SKM-1 treated with dmso at 0.1 percent for 144 hours (cell line): ENCODE measurements at regions not wholly inside any gene's neighbourhood (a gene's known extent, or its start where the extent isn't known, plus 50 kb on each side); places are given as distances from the start of the nearest gene placed in this dataset.
"Not testable (repeated sequence)": the region's sequence is repeated elsewhere in the genome, so short reads cannot be mapped to it uniquely, and the experiment has no call there.

Source experiments
- DNase-seq: peaks from one replicate; lab custom pipeline; 2025; ENCODE audit not compliant: unreplicated experiment; lab: John Stamatoyannopoulos, UW

DNA sequence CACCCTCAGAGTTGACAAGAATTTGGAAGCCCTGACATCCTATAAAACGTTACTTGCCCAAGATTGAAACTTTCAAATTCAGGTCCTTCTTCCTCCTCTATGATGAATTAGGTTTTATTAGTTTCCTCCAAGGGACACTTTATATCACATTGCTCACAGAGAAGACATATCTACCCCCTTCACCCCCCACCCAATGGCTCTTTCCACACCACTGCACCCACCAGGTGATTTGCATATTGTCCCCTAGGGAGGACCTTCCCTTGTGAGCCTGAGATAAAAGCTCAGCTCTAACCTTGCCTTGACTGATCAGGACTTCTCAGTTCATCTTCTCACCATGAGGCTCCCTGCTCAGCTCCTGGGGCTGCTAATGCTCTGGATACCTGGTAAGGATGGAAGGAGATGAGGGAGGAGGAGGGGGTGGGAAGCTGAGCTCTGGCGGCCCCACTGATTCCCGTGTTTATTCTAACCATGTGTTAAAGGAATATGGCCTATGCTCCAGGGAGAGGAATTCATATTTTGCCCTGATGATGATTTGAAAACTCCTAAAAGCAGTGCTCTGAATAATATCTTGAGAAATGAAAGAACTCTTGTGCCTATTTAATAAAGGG is 1255.8 kb downstream of the RPIA start:
- DNase-seq, result not testable (repeated sequence)

GRCh38 chr2:89948102-89948501 is 1256.6 kb downstream of the RPIA start:
- not testable (repeated sequence) for DNase-seq

- DNase-seq, result not testable (repeated sequence)
Measured at GRCh38 chr2:89950807-89951206, 1259.3 kb downstream of the RPIA start.

DNA sequence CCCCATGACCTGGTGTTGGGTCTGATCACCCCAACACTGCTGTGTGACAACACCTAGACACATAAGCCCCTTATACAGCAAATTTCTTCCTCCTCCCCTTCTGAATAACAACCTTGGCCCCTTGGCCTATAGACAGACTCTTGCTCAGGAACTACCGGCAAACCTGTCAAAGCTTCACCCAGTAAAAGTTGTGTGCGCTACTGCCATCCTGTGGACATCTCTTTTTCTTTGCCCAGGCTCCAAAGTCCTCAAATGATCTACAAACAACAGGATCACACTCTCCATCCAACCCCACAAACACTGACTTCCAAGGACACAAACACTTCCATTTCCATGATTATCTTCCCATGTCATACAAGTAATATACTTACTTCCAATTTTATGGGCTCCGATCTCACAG is 1265.8 kb downstream of the RPIA start:
- DNase-seq, result not testable (repeated sequence)

DNA sequence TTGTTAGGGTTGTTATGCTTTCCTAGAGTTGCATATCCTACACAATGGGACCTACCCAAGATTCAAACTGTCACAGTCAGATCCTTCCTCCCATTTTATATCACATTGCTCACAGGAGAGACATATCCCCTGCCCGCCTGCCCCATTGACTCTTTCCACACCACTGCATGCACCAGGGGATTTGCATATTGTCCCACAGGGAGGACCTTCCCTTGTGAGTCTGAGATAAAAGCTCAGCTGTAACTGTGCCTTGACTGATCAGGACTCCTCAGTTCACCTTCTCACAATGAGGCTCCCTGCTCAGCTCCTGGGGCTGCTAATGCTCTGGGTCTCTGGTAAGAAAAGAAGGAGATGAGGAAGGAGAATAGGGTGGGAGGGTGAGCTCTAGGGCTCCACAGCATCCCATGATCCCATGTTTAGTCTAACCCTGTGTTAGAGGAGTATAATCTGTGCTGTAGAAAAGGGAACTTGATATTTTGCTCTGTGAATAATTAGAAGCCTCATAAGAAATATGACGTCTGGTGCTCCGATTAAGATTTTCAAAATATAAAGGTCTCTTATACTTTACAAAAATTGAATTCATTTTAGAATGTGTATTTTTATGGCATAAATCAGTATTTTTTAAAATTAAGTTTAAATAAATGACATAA is 1268.4 kb downstream of the RPIA start:
- not testable (repeated sequence) for DNase-seq

GRCh38 chr2:89960570-89960969 is 1269.1 kb downstream of the RPIA start:
- not testable (repeated sequence) for DNase-seq

GRCh38 chr2:89968567-89968966 is 1277.1 kb downstream of the RPIA start:
- DNase-seq, result not testable (repeated sequence)

DNA sequence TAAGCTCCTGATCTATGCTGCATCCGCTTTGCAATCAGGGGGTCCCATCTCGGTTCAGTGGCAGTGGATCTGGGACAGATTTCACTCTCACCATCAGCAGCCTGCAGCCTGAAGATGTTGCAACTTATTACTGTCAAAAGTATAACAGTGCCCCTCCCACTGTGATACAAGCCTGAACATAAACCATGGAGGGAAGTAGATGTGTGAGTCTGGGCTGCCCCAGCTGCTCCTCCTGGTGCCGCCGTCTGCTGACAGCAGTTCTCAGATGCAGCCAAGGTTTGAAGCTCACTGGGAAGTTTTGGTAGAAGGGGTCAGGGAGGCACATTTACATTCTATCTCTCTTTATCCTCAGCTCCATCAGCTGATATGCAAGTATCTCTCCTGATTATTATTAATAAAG is 1277.7 kb downstream of the RPIA start:
- not testable (repeated sequence) for DNase-seq

GRCh38 chr2:89973849-89974248 is 1282.4 kb downstream of the RPIA start:
- not testable (repeated sequence) for DNase-seq

DNA sequence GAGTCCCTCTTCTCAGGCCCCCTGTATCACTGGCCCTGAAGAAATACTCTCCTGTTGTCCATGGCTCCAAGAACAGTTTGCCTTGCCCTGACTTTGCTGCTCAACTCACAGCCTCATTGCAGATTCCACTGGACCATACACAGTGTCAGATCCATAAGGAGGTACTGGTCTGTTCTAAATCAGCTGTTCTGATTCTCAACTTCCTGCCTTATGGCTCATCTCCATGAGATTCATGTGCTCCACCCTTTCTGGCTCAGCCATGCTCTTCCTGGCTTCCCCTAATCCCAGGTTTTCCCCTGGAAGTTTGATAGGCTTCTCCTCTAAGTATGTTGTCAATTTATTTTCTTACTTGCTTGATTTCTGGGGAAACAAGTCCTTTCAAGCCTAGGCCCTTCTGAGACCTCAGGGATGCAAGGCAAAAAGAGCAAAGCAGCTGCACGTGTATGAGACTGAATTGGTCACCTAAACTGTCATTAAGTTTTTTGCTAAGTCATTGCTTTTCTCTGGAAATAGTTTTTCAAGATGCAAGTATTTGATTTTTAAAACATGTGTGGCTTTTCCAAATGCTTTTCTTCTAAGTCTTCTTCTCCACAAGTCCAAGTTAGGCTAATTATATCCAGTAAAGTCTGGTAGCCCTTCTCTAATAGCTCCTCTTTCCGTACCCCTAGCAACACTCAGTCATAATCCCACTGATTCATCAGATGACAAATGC is 1288.5 kb downstream of the RPIA start:
- DNase-seq, result not testable (repeated sequence)

- not testable (repeated sequence) for DNase-seq
Measured at GRCh38 chr2:89982246-89982645, 1290.8 kb downstream of the RPIA start.

DNA sequence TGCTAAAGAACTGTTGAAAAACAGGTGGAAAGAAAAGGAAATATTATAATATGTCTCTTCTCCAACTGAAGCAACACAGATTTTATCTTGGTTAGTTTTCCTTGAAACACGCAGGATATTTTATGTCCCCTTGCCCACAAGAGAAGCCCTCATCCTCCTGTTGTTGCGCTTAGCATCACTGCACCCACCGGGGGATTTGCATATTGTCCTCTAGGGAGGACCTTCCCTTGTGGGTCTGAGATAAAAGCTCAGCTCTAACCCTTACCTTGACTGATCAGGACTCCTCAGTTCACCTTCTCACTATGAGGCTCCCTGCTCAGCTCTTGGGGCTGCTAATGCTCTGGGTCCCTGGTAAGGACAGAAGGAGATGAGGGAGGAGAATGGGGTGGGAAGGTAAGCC is 1294.2 kb downstream of the RPIA start:
- not testable (repeated sequence) for DNase-seq

GRCh38 chr2:89986532-89986931 is 1295.1 kb downstream of the RPIA start:
- not testable (repeated sequence) for DNase-seq

DNA sequence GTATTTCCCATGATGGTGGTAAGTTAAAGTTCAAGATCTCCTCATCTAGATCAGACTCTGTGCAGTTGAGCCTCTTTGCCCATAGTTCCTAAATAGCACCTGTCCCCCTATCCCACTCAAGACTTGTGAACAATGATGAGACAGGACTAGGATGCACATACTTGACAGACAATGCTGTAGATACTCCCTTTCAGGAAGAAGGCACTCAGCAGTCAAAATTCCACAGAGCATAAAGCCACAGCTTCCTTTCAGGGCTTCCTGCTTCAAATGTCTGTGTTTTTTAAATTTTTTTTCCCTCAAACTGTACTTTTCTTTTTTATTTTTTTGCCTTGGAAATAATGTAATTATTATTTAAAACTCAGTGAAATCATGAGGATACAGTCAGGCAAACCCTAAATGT is 1305.3 kb downstream of the RPIA start:
- DNase-seq, result not testable (repeated sequence)

GRCh38 chr2:90004553-90004952 is 1313.1 kb downstream of the RPIA start:
- not testable (repeated sequence) for DNase-seq

GRCh38 chr2:90010442-90011100 is 1319.1 kb downstream of the RPIA start:
- DNase-seq, result not testable (repeated sequence)

GRCh38 chr2:90011101-90011443 is 1319.6 kb downstream of the RPIA start:
- not testable (repeated sequence) for DNase-seq

- not testable (repeated sequence) for DNase-seq
Measured at GRCh38 chr2:90019908-90020307, 1328.4 kb downstream of the RPIA start.

GRCh38 chr2:90021234-90021633 is 1329.8 kb downstream of the RPIA start:
- DNase-seq, result not testable (repeated sequence)

DNA sequence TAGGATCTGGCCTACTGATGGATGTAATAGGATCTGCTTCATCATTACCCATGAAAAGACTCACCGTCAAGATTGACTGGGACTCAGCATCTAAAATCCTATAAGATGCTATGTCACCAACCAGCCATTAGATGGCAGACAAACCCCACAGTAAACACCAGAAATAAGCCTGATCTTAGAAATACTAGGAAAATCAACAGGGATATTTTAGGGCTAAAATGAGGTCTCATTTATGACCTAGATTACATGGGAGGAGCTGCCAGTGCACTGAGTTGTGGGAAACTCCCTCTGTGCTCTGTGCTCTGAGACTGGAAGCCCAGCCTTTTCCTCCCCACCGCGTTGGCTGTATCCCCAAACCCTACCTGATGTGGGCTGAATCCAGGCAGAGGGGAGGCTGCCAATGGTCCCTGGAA is 1335.8 kb downstream of the RPIA start:
- DNase-seq, result not testable (repeated sequence)

GRCh38 chr2:90028381-90029079 is 1337.1 kb downstream of the RPIA start:
- DNase-seq, result peak; percentile 2
